ENCODE measurements at regions not wholly inside any gene's neighbourhood (a gene's known extent, or its start where the extent isn't known, plus 50 kb on each side); places are given as distances from the start of the nearest gene placed in this dataset.

DNA sequence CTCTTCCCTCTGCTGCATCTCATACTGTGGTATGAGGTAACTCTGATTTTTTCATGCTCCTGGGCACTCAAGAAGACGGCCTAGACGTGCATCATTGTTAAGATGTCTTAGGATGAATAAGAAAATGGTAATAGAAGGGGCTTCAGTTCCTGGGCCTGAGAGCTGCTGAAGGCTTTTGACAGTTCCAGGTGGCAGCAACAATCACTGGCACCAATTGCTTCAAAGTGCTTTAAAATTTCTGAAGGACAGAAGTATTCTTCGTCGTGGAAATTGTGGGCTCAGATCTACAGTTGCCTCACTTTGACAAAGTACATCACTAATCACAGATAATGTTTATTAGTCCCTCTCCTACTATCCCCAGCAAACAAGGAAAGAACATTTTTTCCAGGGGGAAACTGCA is 536.6 kb upstream of the CAMK1G start:
- no peak for DNase-seq

DNA sequence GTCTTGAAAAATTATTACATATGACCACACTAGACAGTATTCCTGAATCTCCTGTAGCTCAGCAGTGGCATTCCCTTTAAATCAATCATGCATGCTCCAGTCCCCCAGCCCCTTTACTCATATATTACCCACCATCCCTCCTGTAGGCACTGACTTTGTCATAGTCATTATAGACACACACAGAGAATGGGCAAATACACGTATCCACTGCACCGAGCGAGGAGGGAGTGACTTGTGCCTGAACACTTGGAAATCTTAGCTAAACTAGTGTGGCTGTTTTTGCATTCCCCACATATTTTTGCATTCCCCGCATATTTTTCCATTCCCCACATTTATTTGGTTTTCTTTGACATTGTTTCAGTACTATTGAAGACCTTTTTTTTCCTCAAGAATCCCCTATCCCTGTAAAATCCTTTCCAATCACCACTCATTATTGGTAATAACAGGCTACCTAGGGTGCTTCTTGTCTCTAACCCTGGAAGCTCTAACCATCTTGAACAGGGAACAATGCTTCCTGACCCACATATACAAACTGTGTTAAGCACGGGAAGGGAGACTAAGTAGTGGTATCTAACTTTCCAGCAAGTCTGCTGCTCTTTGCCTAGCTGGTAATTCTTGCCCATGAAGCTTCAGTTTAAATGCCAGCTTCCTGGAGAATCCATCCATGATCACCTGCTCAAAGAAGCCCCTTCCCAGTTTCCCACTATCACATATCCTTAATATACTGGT is 534.4 kb upstream of the CAMK1G start:
- DNase-seq = no peak

DNA sequence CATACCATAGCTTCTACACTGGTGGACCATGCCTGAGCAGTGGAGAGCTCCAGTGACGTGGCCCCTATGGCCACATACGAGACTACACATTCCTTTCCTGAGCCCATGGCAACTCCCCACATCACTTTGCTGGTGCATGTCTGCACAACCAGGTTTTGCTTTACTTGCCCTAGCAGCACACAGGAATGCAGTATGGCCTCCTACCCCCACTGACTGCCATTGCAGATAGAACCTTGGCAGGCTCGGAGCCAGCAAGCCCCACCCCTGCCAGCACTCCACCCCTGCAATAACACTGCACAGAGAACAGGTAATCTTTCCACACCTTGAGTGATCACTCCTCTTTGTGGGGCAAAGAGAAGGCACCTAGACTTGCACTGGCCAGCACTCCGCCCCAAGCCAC is 531.9 kb upstream of the CAMK1G start:
- no peak for DNase-seq

DNA sequence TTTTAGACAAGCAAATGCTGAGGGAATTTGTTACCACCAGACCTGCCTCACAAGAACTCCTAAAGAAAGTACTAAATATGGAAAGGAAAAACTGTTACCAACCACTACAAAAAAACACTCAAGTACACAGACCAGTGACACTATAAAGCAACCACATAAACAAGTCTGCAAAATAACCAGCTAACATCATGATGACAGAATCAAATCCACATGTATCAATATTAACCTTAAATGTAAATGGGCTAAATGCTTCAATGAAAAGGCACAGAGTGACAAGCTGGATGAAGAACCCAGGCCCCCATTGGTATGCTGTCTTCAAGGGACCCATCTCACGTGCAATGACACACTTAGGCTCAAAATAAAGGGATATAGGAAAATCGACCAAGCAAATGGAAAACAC is 529.9 kb upstream of the CAMK1G start:
- no peak for DNase-seq

DNA sequence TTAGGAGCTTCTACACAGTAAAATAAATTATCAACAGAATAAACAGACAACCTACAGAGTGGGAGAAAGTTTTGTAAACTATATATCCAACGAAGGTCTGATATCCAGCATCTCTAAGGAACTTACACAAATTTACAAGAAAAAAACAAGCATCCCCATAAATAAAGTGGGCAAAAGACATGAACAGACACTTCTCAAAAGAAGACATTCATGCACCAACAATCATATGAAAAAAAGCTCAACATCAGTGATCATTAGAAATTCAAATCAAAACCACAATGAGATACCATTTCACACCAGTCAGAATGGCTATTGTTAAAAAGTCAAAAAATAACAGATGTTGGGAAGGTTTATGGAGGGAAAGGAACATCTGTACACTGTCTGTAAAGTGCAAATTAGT is 526.4 kb upstream of the CAMK1G start:
- no peak for DNase-seq

DNA sequence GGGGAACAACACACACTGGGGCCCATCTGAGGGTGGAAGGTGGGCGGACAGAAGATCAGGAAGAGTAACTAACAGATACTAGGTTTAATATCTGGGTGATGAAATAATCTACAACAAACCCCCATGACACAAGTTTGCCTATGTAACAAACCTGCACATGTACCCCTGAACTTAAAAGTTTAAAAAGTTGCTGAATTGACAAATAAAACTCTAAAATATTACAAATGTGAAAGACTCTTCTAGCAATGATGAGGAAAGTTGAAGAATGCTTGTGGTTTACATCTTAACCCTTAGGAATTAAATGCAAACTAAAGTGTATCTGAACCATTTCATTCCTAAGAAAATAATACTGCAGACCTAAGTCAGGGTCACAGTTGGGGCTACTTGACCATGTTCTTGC is 525.6 kb upstream of the CAMK1G start:
- DNase-seq = no peak

DNA sequence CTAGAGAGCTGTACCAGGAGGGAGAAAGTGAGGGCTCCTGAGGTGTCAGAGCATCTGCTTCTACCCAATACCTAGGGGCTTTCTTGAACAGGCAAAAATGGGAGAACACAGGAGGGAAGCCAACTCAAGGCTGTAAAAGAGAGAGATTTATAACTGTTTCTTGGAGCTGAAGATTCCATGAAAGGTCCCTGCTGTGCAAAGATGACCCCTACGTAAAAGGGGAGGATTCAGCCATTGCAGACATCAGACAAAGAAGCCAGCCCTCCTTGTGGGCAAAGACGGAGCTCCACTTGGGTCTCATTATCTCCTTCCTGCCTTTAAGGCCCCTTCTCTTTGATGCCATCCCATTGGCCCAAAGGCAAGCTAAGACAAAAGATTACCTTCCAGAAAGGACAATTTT is 524.1 kb upstream of the CAMK1G start:
- no peak for DNase-seq

DNA sequence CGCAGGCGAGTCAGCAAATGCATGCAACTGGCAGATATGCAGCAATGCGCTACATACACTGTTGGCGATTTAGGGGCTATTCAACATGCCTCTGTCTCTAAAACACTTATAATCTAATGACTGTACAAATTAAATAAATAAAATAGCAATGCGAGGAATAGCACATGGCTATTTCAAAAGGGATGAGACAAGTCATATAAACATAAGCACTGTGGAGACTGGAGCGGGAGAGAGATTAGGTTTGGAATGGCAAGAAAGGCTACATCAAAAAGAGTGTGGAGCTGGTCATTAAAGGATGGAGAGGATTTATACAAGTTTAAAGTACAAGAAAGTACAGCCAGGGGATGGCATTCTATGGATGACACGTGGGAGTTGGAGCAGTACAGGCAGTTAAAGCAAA is 523.5 kb upstream of the CAMK1G start:
- no peak for DNase-seq

DNA sequence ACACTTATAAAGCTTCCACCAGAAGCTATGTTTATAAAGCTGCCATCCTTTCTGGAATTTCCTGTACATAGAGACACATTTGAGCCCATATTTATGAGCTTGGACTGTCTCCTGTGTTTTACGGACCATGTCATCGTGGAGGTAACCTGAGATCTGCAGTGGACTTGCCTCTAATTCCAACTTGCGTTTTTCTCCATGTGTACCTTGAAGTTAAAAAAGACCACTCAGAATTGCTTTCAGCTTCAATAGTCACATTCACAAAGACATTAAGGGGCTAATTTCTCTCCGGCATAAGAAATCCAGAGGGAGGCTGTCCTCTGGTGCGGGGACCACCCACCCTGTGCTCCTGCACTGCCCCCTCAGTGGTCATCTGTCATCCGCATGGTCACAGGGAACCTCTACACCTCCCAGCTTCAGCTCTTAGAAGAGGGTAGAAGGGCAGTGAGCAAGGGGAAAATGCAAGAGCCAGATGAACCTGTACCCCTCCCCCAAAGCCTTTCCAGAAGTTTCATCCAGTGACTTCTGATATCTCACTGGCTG is 521.4 kb upstream of the CAMK1G start:
- DNase-seq = no peak

DNA sequence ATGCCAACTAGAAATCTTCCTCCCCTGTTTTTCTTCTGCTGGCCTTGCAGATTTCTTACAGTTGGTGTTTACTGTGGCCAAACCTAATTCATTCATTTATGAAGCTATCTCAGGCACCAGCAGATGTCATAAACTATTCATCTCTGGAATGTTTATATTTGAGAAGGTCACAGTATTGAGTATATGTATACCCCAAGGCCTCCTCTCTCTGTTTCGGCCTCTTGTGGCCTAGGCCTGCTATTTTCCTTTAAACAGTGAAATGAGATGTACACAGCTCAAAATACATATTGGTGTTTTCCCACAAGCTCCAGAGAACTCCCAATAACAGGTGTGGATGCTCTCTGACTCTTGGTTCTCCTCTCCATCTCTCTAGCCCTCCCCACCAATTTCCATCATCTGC is 520.7 kb upstream of the CAMK1G start:
- no peak for DNase-seq

DNA sequence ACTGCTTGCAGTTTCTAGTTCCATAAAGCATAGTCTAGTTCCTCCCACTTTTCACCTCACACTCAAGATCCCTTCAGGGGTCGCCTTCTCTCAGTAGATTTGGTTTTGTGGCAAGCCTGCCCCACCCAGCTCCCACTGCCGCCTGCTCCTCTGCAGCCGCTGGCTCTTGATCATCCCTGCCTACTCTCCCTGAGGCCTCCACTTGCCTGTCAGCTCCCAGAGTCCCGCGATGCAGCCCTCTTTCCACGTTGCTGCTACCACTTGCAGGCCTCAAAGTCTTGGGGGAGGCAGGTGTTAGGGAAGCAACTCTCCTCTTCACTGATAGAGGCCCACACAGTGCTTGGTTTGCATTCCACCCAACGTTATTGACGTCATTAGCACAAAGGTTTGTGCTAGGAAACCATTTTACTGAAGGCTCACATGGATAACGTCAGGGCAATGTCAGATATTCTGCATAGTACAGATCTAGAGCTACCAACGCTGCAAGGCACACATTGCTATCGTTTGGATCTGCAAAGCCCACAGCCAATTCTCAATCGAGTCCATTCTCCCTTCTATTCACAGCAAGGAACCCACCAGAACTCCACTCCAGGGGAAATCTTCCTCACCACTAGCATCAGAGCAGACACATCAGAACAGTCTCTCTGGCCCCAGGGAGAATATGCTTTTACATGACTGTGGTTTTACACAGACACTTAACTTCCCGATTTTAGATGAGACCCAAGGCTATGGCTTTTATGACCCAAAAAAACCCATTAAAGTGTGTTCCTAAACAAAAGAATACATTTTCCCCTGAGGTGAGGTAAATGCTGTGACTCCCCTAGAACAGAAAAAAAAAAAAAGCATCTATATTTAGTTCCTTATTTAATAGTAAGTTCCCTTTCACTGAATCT is 519.5 kb upstream of the CAMK1G start:
- DNase-seq = peak; percentile 85

DNA sequence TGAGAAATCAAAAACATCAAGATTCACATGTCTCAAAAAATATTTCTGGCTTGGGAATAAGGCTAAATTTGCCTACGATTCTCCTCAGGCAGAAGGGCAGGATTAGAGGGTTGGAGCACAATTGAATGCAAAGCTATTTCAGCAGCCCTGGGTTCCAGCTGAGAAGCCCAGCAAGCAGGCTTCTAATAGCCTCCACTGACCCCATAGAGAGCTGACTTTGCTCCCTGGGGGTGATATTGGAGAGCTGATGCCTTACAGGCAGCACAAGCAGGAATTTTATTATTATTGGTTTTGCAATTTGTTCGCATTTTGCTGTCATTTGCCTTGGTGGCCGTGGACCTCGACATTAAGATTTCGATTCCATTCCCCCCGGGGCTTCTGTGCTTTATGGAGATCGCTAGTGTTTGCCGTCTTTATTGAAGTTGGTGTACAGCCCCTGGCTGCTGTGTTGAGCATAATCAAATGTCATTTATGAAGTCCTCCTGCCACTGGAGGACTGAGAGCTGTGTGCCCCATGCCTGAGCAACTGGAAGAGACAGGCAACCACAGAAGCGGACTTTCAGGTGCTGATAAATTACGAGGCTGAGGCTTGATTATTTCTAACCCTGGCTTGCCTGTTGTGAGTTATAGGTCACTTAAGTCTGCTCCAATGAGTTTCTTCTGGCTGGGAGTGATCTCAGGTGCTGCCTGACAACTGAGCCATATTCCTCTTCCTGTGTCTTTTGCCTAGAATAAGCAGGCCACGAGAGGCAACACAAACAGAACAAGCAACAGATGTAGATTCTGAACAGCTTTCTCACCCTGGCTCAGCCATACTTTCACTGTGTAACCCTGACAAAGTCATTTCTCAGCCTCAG is 518.4 kb upstream of the CAMK1G start:
- DNase-seq = peak; percentile 69

DNA sequence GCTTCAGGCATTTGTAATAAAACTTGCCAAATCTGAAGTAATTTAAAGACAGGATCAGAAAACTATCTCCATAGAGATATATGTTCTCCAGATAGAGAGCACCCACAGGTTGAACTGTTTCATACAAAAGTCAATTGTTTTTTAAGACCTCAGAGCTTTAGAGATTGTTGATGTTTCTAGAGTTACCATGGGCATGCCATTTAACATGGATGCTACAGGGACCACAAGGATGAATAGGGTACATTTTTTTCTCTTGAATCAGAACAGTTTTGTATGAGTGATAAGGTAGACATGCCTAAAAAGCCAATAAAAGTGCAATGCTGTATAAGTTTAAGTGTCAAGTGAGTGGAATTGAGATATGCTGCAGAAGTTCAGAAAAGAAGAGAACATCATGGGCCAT is 511.0 kb upstream of the CAMK1G start:
- DNase-seq = no peak

DNA sequence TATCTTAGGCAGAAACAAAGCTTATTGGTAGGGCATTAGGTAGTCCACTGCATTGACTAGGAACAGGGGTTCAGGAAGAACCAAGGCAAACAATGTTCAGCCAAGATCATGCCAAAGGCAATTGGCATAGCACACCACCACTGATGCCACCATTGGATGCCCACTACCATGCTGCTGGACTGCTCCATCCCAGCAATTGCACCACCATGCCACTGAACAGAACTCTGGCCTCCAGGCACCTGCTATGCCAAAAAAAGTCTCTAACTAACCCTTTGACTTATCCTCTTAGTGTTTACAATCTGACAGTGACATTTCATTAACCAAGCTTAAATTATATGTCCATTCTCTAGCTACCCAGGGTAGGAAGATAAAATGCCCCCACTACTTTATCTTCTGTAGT is 509.6 kb upstream of the CAMK1G start:
- DNase-seq = no peak

DNA sequence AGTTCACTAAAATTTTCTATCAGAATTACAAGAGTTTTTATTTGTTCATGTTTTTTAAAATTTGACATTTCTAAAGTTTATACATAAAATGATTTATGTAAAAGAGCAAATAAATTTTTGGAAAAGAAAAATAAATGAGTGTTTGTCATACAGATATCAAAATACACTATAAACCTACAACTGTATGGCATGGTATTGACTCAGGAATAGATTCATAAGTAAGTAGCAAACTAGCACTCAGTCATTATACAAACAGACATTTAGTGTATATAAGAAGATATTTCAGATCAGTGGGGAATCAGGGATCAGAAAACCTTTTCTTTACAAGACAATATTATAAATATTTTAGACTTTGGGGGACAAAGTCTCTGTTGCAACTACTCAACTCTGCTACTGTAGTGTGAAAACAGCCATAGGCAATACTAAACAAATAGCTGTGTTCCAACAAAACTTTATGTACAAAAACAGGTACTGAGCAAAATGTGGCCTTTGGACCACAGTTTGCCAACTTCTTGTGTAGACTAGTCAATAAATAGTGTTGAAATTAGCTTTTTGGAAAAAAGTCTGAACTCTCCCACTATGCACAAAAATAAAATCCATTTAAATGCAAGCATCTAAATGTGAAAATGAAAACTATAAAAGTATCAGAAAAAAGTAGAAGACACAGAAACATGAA is 508.8 kb upstream of the CAMK1G start:
- DNase-seq = no peak

DNA sequence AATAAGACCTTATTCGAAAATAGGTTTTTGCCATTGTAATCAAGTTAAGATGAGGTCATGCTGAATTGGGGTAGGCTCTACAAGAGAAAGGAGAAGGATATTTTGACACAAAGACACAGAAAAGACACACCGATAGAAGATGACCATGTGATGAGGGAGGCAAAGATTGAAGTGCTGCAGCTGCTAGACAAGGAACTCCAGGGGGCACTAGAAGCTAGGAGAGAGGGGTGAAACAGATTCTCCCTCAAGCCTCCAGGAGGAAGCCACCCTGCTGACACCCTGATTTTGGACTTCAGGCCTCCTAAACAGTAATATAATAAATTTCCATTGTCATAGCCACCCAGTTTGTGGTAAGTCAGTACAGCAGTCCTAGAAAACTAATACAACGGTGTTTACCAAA is 506.8 kb upstream of the CAMK1G start:
- DNase-seq = no peak

DNA sequence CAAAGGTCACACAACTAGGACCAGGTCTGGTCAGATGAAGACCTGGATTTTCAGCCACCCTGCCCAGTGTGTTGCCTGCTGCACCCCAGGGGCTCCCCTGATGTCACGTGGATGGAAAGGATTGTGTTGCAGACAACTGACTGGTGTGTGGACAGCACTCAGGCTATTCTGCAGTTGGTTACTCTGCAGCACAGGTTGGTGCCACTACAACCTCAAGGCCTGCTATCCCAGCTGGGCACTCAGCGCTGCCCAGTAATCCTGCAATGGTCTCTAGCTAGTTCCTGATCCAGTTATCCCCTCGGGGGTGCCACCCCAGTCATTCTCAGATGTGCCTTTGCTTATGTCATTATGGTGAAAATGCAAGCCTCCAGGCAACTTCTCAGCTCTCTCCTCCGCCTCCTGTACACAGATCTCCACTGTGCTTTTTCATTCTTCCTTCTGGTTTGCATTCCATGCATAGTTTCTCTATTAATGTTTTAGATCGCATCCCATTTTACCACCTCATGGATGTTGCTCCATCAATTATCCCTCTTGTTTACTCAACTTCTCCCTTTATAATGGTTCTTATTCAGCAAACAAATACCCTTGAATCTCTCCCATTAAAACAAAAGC is 503.2 kb upstream of the CAMK1G start:
- peak; percentile 84 for DNase-seq

DNA sequence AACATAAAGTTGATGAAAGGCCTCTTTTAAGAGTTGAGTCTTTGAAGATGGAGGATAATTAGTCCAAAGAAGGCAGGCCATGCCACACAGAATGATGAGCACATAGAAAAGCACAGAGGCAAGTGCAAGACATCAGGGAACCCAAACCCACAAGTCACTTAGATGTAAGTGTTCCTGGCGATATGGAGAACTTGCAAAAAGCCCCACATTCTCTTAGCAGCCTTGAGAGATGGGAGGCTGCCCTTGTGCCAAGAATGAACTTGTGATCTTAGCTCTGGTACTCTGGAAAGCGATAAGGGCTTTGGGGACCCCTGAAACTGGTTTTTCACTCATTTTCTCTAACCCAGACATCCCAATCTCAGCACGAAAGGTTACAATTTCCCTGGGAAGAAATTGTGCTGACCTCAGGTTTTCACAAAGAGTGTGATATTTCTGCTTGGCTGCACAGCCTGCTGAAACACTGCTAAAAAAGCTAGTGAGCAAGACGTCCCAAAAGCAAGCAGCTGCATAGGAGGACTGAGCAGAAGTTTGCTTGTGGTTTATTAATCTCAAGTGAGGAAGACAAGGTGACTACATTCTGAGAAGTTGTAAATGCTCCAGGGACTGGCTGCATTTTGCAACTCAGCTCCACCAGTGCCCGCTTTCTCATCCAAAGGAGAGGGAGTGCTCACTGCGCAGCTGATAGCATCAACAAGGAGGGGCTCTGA is 496.9 kb upstream of the CAMK1G start:
- DNase-seq = no peak

DNA sequence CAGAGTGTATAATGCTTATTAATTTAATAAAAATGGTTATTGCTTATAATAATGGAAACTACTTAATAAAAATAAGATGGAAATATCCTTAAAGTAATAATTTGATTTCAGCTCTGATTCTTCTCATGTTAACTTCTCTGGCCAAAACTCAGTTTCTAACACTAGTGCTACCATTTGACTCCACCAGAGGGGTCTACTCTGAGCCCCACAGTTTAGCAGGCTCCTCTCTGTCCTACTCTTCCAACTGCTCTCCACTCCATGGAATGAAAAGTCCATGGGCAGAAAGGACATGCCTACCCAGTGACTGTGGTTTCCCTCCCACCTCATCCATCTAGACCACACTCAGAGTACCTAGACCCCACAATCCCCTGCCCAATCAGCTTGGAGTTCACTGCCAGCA is 489.1 kb upstream of the CAMK1G start:
- DNase-seq = no peak

DNA sequence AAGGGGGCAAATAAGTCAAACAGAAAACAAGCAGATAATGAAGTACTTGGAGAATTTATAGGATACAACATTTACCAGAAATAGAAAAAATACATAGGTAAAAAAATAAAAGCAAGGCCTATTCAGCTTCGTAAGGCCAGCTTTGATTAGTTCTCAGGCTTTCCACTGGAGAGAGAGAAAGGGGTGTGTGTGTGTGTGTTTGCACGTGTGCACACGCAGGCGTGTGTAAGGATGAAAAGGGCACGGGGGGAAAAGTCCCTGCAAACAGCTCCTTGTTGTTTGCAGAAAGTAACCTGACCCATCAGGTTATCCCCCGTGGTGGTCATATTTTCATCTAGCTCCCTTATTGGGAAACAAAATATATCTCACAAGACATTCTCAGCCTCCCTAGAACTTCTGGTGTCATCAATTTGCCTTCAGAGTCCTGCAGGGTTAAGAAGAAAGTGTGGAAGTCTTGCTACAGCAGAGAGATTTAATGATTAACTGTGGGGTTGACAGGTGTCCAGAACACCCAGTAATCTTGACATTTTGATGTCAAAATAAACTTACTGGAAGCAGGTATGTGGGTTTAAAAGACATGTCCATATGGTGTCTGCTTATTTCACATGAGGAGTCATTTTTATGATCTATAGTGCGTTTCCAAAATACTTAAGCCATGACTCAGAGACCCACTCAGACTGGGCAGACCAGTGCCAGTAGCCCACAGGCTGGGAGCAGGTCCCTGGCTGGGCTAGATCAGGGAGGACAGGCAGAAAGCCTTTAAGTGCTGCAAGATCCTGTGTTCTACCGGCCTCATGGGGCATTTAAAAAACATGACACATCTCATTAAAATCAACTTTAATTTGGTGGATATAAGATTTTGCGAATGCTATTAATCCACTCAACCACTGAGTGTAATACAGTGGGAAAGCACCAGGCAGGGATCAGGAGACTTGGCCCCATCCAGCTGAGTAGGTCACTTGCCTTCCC is 487.6 kb upstream of the CAMK1G start:
- DNase-seq = peak; percentile 85

Data from islet precursor cell (in vitro differentiated cells).